GOT3 (cell line): ENCODE measurements at regions not wholly inside any gene's neighbourhood (a gene's known extent, or its start where the extent isn't known, plus 50 kb on each side); places are given as distances from the start of the nearest gene placed in this dataset.

Experiments
- DNase-seq: peaks from one replicate; lab custom pipeline; 2025; ENCODE audit warnings: mixed read lengths; lab: John Stamatoyannopoulos, UW

DNA sequence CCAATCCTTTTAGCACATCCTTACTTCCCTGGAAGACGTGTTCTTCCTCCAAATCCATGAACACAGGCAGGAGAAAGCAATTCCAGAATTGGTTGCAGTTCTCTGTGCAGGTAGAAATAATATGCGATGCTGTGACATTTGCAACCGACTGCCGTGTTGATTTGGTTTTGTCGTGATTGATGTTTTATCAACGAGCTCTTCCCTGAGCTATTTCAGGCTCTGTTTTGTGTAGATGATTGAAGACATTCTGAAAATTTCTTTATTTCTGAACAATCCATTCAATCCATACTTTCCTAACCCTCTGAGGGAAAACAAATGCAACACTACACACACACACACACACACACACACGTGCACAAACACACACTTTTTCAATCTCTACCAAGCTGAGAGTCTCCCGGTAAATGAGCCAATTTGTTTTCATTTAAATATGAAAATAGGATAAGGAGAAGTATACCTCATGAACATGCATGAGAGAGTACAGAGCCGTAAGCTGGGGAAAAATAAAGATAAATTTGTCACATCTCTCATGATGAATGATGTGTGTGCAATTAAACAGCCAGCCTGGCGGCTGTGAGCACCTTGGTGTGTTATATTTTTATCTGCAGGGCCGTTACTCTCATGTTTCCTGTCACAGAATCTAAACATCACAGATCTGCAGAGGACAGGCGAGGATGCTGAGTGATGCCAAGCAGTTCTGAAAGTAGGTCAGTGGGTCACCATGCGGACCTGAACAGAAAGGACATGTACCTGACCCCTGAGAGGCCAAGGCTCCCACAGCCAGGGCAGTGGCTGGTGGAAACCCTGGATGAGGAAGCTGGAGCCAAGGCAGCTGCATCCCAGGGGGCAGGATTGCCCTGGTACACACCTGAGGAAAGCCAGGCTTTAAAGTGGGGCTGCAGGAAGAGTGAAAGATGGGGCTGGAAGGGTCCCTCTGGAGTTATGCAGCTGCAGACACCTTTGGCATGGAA lies 64.8 kb downstream of the PDCL3 start:
- DNase-seq = no peak

DNA sequence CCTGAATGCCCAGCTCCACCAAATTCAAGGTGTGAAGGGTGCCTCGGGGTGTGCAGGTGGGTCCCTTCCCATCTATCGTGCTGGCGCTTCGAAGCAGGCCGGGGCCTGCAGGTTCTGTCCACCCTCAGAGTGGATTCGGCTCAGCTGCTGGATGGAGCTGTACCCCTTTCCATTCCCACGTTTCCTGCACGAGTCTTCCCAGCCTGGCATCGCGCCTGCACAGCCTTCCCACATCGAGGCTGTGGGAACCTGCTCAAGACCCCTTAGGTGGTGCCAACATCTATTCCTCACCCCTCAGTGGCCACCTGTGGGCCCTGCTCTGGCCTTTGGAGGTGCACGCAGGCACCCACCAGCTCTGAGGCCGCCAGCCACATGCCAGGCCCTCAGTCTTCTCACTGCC lies 65.7 kb downstream of the PDCL3 start:
- DNase-seq = no peak

DNA sequence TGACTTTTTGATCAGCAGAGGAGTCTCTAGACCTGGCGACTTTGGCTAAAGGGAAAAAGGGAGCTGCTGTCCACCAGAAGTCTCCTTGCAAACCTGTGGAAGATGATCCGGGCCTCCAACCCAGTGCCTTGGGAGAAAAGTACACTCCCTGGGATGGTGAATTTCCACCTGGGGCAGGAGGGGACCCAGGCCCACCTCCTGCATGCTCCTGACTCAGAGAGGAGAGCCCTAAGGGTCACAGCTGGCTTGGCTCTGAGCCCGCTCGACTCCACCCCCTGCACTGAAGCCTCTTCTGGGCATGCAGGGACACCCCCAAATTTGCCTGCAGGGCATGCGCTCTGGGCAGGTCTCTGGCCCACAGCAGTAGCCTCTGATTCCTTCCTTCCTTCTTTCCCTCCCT lies 66.5 kb downstream of the PDCL3 start:
- DNase-seq = no peak

DNA sequence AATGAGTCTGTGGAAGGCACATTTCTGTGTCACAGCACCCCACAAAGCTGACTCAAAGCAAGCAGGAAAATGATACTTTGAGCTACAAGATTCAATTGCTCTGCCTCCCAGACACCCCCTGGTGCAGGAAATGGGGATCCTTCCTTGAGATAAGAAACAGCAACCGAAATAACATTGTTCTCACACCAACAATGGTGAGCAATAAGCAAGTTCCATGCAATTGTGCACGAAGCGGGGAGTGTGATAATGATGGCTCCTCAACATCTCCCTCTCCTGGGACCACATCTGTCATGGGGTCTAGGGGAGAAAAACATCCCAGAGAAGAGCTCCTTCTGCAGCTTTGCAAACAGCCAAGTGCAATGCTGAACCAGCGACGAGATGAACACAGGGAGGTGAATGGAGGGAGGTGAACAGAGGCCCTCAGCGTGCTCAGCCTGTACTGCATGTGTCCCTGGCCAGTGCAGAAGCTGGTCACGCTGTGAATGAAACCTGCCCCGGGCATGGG lies 67.7 kb downstream of the PDCL3 start:
- DNase-seq = no peak

DNA sequence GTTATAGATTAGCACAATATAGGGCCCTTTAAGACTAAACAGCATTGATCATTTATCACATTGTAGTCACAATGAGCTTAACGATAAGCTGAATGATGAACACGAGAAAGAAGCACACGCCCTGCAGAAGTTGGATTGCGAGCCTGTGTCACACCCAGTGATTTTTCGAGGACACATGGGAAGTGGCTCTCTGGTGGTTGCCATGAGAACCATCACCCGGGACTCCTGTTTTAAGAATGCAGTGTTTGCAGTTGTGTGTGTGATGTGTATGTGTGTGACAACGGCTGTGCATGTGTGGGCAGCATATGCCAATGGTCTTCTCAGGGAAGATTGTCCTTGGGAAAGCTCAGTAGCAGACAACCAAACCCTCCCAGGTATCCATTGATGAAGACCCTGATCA lies 69.2 kb downstream of the PDCL3 start:
- no peak for DNase-seq

DNA sequence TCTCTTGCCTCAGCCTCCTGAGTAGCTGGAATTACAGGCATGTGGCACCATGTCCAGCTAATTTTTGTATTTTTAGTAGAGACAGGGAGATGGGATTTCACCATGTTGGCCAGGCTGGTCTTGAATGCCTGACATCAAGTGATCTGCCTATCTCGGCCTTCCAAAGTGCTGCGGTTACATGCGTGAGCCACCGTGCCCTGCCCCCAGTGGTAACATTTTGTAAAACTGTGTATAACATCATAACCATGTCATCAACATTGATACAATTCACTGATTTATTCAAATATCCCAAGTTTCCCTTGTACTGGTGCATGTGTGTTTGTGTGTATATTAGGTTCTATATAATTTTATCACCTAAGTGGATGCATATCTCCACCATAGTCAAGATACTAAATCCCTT lies 70.0 kb downstream of the PDCL3 start:
- no peak for DNase-seq

DNA sequence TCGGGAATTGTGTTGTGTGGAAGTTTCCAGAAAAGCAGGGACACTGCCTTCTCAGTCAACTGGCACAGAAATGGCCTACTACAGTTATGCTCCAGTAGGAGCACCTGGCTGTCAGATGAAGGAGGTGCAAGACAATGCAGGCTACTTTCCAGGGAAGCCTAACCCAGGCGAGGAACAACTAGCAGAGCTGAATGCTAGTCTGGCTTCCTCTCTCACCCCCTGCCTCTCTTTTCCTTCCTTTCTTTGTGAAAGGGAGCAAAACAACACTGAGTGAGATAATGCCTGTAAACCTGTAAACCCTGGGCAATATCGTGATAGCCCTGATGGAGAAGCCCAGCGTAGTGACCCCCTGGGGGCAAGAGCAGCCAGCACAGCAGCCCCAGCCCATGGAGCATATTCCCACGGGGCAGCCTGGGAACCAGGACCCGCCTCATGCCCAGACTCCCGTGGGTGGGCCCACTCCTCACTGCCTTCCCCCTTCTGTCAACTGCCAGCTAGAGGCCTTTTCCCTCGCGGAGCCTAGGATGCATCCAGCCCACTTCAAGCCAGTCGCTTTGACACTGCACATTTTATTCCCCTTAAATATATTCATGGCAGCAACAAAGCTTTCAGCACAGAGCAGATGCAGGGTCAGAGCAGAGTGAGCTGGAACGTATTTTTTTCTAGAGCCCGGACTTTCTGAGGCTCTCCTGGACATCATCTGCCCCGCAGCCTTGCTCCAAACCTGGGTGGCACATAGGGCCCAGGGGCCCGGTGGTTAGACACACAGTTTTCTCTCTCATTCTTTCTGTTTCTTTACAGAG lies 77.0 kb downstream of the PDCL3 start:
- no peak for DNase-seq

DNA sequence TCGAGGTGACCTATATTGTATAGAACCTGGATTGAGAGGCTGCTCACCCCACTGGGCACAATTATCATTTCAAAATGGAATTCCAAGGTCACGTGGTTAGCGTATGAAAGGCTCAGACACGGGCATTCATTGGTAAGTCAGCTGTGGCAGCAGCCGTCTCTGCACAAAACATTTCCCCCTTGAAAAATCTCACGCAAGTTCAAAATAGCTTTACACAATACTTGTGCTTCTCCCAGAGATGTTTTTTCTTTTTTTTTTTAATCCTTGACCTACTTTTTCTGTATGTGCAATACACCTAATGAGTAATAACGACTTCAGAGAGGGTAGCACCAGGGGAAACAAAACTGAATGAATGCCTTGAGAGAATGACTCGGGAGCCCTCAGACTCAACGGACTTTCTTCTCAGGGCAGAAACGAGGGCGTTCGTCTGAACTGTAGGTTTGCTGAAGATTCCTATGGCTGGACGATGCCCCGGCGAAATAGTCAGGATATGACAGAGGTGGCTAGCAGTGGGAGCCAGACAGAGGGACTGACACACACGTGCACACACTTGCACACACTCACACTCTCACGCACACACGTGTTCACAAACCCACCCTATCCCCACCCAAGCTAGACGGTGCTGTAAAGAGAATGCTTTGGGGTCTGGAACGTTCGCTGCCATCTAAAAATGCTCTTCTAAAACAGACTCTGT lies 77.8 kb downstream of the PDCL3 start:
- DNase-seq = no peak

DNA sequence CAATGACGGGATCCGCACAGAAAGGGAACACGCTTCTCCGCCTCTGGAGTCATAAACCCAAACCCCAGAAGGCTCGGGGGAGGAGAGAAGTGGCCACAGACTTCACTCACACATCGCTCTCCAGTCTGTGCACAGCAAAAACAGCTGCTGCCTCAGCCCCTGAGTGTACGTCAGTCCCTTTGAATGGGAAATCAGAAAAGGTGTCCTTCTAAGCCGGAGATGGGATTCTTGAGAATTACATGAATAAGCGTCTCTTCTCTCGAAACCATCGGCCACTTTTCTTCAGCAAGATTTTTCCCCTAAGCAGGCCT lies 78.3 kb downstream of the PDCL3 start:
- DNase-seq = no peak

DNA sequence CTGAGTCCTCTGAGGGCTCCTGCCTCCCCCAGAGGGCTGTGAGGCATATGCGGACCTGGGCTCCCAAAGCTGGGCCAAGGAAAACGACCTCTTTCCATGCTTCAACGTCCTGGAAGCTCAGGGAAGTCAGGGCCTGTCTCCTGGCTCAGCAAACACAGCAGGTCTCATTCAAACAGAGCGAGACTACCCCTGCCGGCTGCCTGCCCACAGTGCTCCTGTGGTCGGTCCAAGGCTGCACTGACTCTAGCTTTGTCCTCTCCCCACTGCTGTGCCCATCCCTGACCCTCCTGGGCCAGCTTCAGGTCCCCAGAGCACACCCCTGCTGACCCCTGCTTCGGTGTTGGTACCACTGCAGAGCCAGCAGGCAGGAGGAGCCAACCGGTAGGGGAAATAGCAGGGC lies 79.6 kb downstream of the PDCL3 start:
- DNase-seq = no peak

DNA sequence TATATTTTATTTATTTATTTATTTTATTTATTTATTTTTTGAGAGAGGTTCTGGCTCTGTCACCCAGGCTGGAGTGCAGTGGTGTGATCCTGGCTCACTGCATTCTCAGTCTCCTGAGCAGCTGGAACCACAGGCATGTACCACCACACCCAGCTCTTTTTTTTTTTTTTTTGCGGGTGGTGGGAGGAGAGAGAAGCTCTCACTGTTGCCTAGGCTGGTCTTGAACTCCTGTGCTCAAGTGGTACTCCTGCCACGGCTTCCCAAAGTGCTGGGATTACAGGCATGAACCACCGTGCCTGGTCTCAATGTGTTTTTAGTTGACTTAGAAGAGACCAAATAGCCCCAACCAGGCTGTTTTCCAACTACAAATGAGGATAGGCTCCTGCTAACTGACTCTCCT lies 80.7 kb downstream of the PDCL3 start:
- DNase-seq = no peak

DNA sequence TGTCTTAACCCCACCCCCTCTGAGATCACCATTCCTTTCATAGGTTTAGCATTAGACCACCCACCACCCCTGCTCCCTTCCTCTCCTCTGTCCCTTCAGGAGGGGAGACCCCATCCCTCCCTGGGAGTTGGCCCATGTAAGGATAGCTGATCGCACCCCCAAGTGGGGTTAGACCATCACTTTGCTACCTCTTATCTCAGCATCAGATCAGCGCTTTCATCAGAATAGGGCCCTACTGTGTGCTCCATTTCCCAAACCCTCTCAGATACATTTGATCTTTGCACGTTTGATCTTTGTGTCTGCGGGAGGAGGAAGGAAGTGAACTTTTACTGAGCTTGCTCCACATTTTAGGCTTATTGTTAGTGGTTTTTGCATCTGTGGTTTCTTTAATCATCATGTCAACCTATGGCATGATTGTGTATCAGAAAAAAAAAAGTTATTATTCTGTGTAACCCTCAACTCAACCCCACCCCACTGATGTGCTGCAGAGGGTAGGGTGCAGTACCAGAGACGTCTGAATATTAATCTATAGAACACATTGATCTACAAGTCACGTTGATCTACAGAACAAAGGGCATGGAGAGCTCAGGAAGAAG lies 81.2 kb downstream of the PDCL3 start:
- DNase-seq = no peak

DNA sequence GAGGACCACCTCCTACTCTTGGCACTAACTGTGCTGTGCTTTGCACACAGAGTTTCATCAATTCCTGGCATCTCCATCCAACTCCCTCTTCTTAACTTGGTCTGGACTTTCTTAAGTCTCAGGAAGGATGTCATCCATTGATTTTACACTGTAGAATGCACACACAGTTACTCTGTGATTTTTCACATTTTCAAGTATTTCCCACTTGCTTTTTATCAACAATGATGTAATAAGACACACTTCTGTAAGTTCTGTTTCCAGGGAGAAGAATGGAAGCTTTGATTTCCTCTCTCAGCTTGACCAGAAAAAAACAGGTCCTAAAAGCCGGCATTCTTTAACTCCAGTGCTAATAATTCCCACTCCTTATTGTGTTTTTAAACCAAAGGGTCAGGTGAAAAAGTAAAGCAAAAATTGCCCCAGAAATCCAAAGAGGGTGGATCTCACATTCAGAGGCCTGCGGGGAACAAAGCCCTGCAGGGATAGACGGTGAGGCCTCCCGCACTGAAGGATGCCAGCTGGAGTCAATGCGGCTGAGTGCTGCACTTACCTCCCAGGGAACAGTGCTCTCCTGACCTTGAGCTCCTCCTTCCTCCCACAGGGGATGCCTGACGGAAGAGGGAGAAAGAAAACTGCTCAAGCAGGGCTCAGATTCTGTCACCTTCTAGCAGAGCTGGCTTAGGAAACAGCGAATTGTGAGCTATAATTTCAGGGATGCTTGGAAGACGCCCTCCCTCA lies 83.1 kb downstream of the PDCL3 start:
- no peak for DNase-seq

DNA sequence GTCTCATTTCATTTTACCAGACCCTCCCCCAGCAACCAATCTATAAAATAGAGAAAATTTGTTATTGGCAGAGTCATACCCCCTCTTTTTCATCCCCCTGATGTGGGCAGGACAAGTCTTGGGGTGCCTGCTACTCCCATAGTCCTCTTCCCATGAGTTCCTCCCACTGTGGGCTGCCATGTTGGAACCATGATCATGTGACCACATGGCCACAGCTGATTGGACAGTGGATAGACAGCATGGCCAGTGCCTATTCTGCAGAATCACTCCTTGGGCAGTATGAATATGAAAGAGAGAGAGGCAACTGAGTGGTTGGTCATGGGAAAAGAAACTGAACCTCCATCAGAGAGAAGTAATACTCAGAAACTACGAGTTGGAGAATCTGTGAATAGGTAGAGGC lies 84.9 kb downstream of the PDCL3 start:
- no peak for DNase-seq

DNA sequence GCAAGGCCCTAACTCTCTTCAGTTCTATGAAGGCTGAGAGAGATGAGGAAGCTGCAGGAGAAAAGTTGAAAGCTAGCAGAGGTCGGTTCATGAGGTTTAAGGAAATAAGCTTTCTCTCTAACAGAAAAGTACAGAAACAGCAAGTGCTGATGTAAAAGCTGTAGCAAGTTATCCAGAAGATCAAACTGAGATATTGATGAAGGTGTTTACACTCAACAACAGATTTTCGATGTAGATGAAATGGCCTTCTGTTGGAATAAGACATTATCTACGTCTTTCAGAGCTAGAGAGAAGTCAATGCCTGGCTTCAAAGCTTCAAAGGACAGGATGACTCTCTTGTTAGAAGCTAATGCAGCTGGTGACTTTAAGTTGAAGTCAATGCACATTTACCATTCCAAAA lies 87.4 kb downstream of the PDCL3 start:
- no peak for DNase-seq

DNA sequence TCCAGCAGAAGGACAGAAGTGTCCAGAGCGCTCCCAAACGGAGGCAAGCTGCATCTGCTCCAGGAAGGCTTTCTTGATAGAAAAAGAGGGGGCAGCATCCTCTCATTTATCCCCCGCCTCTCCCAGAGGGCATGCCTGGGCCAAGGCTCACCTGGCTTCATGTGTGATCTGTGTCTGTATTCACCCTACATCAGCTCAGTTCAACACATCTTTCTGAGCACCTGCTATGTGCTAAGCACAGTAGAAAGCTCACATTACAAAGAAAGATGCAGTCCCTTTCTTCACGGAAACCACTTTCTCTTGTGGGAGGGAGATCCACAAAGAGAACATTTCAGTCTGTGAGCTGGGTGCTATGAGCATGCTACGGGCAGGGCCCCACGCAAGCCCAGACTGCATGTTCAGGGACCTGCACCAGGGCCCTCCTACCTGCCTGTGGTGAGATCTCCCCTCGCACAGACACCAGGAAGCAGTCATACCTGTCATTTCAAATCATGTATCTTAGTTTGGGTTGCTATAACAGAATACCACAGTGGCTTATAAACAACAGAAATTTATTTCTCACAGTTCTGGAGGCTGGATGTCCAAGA lies 90.7 kb downstream of the PDCL3 start:
- DNase-seq = no peak

DNA sequence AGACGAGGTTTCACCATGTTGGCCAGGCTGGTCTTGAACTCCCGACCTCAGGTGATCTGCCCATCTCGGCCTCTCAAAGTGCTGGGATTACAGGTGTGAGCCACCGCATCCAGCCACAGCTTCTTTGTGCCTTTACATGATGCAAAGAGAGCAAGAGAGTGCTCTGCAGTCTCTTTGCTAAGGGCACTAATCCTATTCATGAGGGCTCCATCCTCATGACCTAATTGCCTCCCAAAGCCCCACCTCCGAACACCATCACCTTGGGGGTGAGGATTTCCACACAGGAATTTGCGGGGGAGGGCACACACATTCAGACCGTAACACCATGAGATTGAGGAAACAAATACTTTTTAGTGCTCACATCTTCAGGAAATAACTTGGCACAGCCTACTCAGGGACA lies 91.8 kb downstream of the PDCL3 start:
- no peak for DNase-seq

DNA sequence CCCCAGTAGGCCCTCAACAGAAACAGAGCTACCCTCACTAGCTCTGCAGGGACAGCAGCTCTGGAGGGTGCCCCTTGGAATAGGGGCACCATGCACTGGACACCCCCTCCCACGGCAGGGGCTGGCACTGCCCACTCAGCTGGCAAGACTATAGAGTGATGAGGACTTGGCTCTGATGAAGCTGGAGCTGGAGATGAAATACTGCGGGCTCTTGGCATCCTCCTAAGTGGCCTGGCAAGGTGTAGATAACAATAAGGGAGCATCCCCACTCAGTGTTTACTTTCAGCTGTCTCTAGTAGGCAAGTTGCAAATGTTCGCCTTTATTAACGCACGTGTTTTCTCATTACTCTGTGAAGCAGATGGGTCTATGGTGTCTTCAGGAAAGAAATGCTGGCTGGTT lies 92.7 kb downstream of the PDCL3 start:
- DNase-seq = no peak

DNA sequence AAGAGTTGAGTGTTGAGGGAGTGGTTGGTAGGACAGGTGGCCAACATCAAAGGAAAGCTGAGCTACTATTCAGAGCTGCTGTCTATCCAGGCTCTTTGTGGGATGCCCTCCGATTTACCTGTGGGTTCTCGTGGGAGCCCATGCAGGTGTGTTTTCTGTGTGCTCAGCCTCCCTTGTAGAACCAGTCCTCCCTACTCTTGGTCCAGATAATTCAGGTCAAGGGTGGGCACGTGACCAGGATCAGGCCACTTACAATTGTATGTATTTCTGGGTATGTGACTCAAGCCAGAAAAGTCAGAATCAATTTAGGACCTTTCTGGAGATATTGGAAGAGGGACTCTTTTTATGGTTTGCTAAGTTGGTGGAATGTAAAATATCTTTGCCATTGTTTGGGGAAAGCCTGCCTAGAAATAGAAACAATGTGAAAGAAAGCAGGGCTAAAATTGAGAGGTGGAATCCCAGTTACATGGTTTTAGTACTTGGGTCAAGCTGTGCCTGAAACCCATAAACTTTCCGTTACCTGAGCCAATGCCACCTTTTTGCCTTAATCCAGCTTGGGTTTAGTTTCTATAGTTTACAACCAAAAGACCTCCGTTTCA lies 93.2 kb downstream of the PDCL3 start:
- DNase-seq = no peak

DNA sequence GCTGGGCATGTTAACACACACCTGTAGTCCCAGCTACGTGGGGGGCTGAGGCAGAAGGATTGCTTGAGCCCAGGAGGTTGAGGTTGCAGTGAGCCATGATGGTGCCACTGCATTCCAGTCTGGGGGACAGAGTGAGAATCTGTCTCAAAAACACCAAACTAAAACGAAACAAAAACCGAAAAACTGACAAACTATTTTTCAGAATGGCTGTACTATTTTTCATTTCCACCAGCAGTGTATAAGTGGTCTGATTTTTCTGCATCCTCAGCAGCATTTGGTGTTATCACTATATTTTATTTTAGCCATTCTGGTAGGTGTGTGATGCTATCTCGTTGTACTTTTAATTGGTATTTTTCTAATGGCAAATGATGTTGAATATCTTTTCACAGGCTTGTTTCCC lies 95.2 kb downstream of the PDCL3 start:
- DNase-seq = no peak
